ENCODE measurements at regions not wholly inside any gene's neighbourhood (a gene's known extent, or its start where the extent isn't known, plus 50 kb on each side); places are given as distances from the start of the nearest gene placed in this dataset.

DNA sequence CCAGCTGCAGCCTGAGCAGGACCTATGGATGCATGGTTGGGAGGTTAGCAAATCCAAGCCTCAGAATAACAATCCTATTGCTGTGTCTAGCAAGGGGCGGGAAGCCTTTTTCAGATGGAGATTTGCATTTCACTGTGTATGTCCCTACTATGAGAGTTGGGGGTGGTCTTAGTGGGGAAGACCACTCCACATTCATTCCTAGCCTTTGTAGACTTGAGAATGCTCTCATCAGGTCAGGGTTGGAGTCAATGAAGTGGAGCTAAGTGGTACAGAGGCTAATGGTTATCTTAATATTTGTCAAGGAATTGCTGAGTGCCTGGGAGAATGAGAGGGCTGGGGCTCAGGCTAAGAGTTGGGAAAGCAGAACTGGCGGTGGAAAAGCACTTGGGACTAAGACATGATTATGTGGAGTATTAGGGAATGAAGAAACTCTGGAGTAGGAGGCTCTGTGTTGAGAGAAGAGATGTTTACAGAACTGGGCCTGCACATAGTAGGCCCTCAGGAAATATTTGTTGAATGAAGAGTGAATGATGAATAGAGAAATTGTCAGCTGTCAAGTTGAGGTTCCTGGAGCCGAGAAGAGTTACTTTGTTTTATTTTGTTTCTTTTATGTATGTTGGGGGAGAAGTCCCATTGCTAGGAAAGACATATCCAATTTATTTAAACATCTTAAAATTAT lies 175.5 kb upstream of the SPRY4 start:
- no peak for DNase-seq (ENCODE audit: low spot score)
- Histone ChIP-seq H3K36me3 (no peaks in the 10 kb centered on the region), H3K4me1 (no peaks in the 10 kb centered on the region), H3K27ac (no peak overlapping the region), H3K9me3 (no peaks in the 10 kb centered on the region), H3K4me3 (no peak overlapping the region), H3K27me3 (no peaks in the 10 kb centered on the region)
- TF ChIP-seq, protein P1, sequence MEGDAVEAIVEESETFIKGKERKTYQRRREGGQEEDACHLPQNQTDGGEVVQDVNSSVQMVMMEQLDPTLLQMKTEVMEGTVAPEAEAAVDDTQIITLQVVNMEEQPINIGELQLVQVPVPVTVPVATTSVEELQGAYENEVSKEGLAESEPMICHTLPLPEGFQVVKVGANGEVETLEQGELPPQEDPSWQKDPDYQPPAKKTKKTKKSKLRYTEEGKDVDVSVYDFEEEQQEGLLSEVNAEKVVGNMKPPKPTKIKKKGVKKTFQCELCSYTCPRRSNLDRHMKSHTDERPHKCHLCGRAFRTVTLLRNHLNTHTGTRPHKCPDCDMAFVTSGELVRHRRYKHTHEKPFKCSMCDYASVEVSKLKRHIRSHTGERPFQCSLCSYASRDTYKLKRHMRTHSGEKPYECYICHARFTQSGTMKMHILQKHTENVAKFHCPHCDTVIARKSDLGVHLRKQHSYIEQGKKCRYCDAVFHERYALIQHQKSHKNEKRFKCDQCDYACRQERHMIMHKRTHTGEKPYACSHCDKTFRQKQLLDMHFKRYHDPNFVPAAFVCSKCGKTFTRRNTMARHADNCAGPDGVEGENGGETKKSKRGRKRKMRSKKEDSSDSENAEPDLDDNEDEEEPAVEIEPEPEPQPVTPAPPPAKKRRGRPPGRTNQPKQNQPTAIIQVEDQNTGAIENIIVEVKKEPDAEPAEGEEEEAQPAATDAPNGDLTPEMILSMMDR (IDR thresholded peaks at IDR 0.05), result no peak

DNA sequence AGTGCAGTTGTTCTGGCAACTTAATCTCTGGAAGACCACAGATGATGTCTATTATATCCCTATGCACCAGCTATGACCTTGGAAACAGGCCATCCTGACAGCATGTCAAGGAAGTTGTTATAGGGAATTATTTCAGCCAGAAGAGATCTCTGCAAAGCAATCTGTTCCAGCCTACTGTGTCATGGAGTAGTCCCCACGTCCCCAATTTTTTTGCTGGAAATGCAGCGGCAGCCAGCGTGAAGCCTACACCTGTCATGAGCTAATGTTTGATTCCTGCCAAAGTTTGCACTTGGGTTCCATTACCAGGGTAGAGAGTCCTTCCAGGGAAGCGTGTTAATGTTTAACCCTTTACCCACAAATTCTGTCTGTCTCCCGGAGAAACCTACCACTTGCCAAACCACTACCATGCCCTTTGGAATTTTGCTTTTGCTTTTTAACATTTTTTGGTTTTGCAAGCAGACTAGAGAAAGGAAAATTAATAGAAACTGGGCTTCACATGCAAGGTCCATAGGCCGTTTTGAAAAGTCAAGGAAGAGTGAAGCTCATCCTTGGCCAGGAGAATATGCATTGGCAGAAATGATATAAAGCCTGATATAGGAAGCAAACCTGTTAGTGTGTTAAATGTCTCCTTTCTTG lies 174.9 kb upstream of the SPRY4 start:
- DNase-seq (ENCODE audit: low spot score), result no peak
- H3K4me3 ChIP-seq, result no peak overlapping the region
- H3K4me1 ChIP-seq, result no peaks in the 10 kb centered on the region
- TF ChIP-seq, protein P1 (IDR thresholded peaks at IDR 0.05), result no peak
- H3K27ac ChIP-seq, result no peak overlapping the region
- no peaks in the 10 kb centered on the region for H3K9me3 ChIP-seq
- no peaks in the 10 kb centered on the region for H3K36me3 ChIP-seq
- no peaks in the 10 kb centered on the region for H3K27me3 ChIP-seq

GRCh38 chr5:142498298-142498697 lies 173.5 kb upstream of the SPRY4 start:
- no peaks in the 10 kb centered on the region for H3K27me3 ChIP-seq
- no peak for DNase-seq (ENCODE audit: low spot score)

GRCh38 chr5:142495531-142495930 lies 170.7 kb upstream of the SPRY4 start:
- H3K9me3 ChIP-seq, result no peaks in the 10 kb centered on the region
- peaks cover 0 to 17% of the 10 kb centered on the region in 2 donors for H3K4me1 ChIP-seq
- no peaks in the 10 kb centered on the region for H3K27me3 ChIP-seq
- DNase-seq (ENCODE audit: low spot score), result no peak
- TF ChIP-seq, protein P1 (IDR thresholded peaks at IDR 0.05), result no peak
- H3K27ac ChIP-seq, result no peak overlapping the region
- no peak overlapping the region for H3K4me3 ChIP-seq
- H3K36me3 ChIP-seq, result no peaks in the 10 kb centered on the region

More at GRCh38 chr5:142498298-142498697, 173.5 kb upstream of the SPRY4 start:
- peaks cover 0 to 4% of the 10 kb centered on the region in 2 donors for H3K4me1 ChIP-seq
- H3K9me3 ChIP-seq, result no peaks in the 10 kb centered on the region
- H3K4me3 ChIP-seq, result no peak overlapping the region
- TF ChIP-seq, protein P1 (IDR thresholded peaks at IDR 0.05), result no peak
- no peaks in the 10 kb centered on the region for H3K36me3 ChIP-seq
- H3K27ac ChIP-seq, result no peak overlapping the region

GRCh38 chr5:142493875-142494518 lies 169.2 kb upstream of the SPRY4 start:
- H3K27ac ChIP-seq, result peak overlapping the region in 1 of 2 donors; percentile 65
- TF ChIP-seq, protein P1 (IDR thresholded peaks at IDR 0.05), result no peak

More at GRCh38 chr5:142493875-142494518, 169.2 kb upstream of the SPRY4 start:
- H3K27me3 ChIP-seq, result no peaks in the 10 kb centered on the region
- H3K36me3 ChIP-seq, result no peaks in the 10 kb centered on the region
- H3K4me3 ChIP-seq, result no peak overlapping the region
- no peak for DNase-seq (ENCODE audit: low spot score)
- peaks cover 0 to 17% of the 10 kb centered on the region in 2 donors for H3K4me1 ChIP-seq
- H3K9me3 ChIP-seq, result no peaks in the 10 kb centered on the region
